OCI-LY7 (cell line): ENCODE measurements at regions not wholly inside any gene's neighbourhood (a gene's known extent, or its start where the extent isn't known, plus 50 kb on each side); places are given as distances from the start of the nearest gene placed in this dataset.

Experiments used
- BruUV-seq: library from RNA; stranded (reverse); fragments of 400-500 nt; replicated peaks from 2 replicates; lab custom pipeline; 2021; lab: Mats Ljungman, UMichigan
- CTCF ChIA-PET: fragments of 300-600 bp; sonication (Branson Sonifier 250); formaldehyde crosslinking; loops from one replicate; lab custom pipeline; 2022; ENCODE audit warnings: antibody characterized with exemption; ENCODE audit not compliant: unreplicated experiment; lab: Charles Lee
- POLR2A ChIA-PET: fragments of 300-600 bp; sonication (Branson Sonifier 250); formaldehyde crosslinking; loops from one replicate; lab custom pipeline; 2022; ENCODE audit warnings: antibody characterized with exemption; lab: Charles Lee
- DNase-seq: peaks from one replicate; pipeline ENCODE4 v3.0.0-alpha.2; 2015; ENCODE audit warnings: low spot score
- H2AFZ ChIP-seq: fragments of 200-600 bp; sonication (generic), shearing (Covaris generic); 2 replicates; pipeline ENCODE4 v1.6.1; 2014; ENCODE audit warnings: mild to moderate bottlenecking, antibody characterized with exemption, low read length, moderate library complexity
- H3K27ac ChIP-seq: fragments of 200-600 bp; sonication (generic); 2 replicates; pipeline ENCODE4 v1.5.1; 2014; ENCODE audit warnings: mixed run types, low read depth, mild to moderate bottlenecking, moderate library complexity, low read length, inconsistent platforms; ENCODE audit not compliant: poor library complexity, severe bottlenecking
- H3K36me3 ChIP-seq: fragments of 200-600 bp; sonication (generic); 2 replicates; pipeline ENCODE4 v1.6.1; 2014; ENCODE audit warnings: mild to moderate bottlenecking, antibody characterized with exemption, low read length, moderate library complexity, mixed read lengths; ENCODE audit not compliant: insufficient read depth
- H3K4me1 ChIP-seq: fragments of 200-600 bp; sonication (generic); 2 replicates; pipeline ENCODE4 v1.5.1; 2014; ENCODE audit warnings: mild to moderate bottlenecking, low read length; ENCODE audit not compliant: insufficient read depth, poor library complexity, severe bottlenecking
- H3K4me2 ChIP-seq: fragments of 200-600 bp; sonication (generic); 2 replicates; pipeline ENCODE4 v1.6.1; 2014; ENCODE audit warnings: mild to moderate bottlenecking, low read length
- H3K4me3 ChIP-seq: fragments of 200-600 bp; sonication (generic); 2 replicates; pipeline ENCODE4 v1.5.1; 2014; ENCODE audit warnings: mild to moderate bottlenecking, low read depth, low read length; ENCODE audit not compliant: poor library complexity, severe bottlenecking
- H3K79me2 ChIP-seq: fragments of 200-600 bp; sonication (generic); 2 replicates; pipeline ENCODE4 v1.6.1; 2016; ENCODE audit warnings: low read depth, mild to moderate bottlenecking, low read length, moderate library complexity, mixed read lengths; ENCODE audit not compliant: insufficient read depth
- H3K9me2 ChIP-seq: fragments of 200-600 bp; sonication (generic); 2 replicates; pipeline ENCODE4 v1.6.1; 2016; ENCODE audit warnings: mild to moderate bottlenecking, low read length, mixed read lengths; ENCODE audit not compliant: insufficient read depth
- H3K9me3 ChIP-seq: fragments of 200-600 bp; sonication (generic); 2 replicates; pipeline ENCODE4 v1.6.1; 2014; ENCODE audit warnings: mild to moderate bottlenecking, mixed run types, low read length, mixed read lengths
- H4K20me1 ChIP-seq: fragments of 200-600 bp; sonication (generic); 2 replicates; pipeline ENCODE4 v1.6.1; 2014; ENCODE audit warnings: mild to moderate bottlenecking, antibody characterized with exemption, low read length, moderate library complexity, mixed read lengths; ENCODE audit not compliant: insufficient read depth
- EZH2phosphoT487 ChIP-seq: fragments of 200-600 bp; sonication (generic); IDR thresholded peaks from 2 replicates; pipeline ENCODE4 v1.6.1; 2018; ENCODE audit warnings: low read depth, borderline replicate concordance, mild to moderate bottlenecking, mixed run types, antibody characterized with exemption, low read length, moderate library complexity, mixed read lengths
- intact Hi-C: fragments of 100-400 bp; cut with micrococcal nuclease; formaldehyde crosslinking; loops from one replicate; pipeline ENCODE4 v1.10.0; 2022; ENCODE audit not compliant: unreplicated experiment
- TF ChIP-seq, protein P1 (sequence below): fragments of 200-600 bp; sonication (generic); conservative IDR thresholded peaks from 2 replicates; pipeline ENCODE4 v1.5.1; 2014; ENCODE audit warnings: mild to moderate bottlenecking, antibody characterized with exemption, low read length, moderate library complexity, mixed read lengths

DNA sequence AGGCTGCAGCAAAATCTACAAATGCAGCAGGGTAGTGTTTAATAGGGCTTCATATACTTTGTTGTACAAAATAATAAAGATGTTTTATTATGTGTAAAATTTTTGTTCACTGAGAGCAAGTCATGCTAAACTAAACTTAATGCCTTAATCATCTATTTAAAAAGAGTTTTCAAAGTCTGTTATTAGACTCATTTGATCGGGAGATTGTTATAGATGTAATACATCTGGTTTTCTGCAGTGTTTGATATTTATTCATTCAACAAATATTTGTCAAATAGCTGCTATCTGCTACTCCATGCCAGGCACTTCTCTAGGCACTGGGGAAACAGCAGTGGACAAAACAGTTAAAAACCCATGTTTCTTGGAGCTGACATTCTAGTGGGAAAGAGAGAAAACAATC is 233.6 kb downstream of the FMR1NB start:
- ChIA-PET CTCF (no interaction called here), POLR2A (no interaction called here)
- Histone ChIP-seq H2AFZ (no peak overlapping the region), H3K4me3 (no peak overlapping the region), H3K9me2 (no peaks in the 10 kb centered on the region), H3K27ac (no peak overlapping the region), H4K20me1 (no peaks in the 10 kb centered on the region), H3K79me2 (no peaks in the 10 kb centered on the region), H3K4me2 (no peak overlapping the region), H3K9me3 (no peaks in the 10 kb centered on the region), H3K36me3 (no peaks in the 10 kb centered on the region), H3K4me1 (no peaks in the 10 kb centered on the region)
- intact Hi-C loops, result no loop called here
- no peak for DNase-seq
- TF ChIP-seq EZH2phosphoT487, result no peak
- TF ChIP-seq, protein P1, sequence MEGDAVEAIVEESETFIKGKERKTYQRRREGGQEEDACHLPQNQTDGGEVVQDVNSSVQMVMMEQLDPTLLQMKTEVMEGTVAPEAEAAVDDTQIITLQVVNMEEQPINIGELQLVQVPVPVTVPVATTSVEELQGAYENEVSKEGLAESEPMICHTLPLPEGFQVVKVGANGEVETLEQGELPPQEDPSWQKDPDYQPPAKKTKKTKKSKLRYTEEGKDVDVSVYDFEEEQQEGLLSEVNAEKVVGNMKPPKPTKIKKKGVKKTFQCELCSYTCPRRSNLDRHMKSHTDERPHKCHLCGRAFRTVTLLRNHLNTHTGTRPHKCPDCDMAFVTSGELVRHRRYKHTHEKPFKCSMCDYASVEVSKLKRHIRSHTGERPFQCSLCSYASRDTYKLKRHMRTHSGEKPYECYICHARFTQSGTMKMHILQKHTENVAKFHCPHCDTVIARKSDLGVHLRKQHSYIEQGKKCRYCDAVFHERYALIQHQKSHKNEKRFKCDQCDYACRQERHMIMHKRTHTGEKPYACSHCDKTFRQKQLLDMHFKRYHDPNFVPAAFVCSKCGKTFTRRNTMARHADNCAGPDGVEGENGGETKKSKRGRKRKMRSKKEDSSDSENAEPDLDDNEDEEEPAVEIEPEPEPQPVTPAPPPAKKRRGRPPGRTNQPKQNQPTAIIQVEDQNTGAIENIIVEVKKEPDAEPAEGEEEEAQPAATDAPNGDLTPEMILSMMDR, result no peak
- BruUV-seq, result no TSS peak

GRCh38 chrX:148215726-148216125 is 234.6 kb downstream of the FMR1NB start:
- no peak overlapping the region for H3K4me3 ChIP-seq
- H3K36me3 ChIP-seq, result no peaks in the 10 kb centered on the region
- H3K79me2 ChIP-seq, result no peaks in the 10 kb centered on the region
- no TSS peak for BruUV-seq
- H3K27ac ChIP-seq, result no peak overlapping the region
- ChIA-PET CTCF (no interaction called here), POLR2A (interaction anchor here (0.8 kb wide), 1 partner anchor 12 kb away, joined by 3 read pairs; no protein-coding TSS in a partner anchor)
- no peak overlapping the region for H3K4me2 ChIP-seq
- TF ChIP-seq EZH2phosphoT487, result no peak
- TF ChIP-seq, protein P1, result no peak
- H2AFZ ChIP-seq, result no peak overlapping the region
- intact Hi-C loops, result no loop called here
- H3K9me2 ChIP-seq, result no peaks in the 10 kb centered on the region
- no peaks in the 10 kb centered on the region for H3K4me1 ChIP-seq
- DNase-seq, result no peak
- no peaks in the 10 kb centered on the region for H4K20me1 ChIP-seq
- no peaks in the 10 kb centered on the region for H3K9me3 ChIP-seq

- Histone ChIP-seq H3K27ac (no peak overlapping the region), H3K79me2 (no peaks in the 10 kb centered on the region), H3K9me3 (no peaks in the 10 kb centered on the region), H2AFZ (no peak overlapping the region), H3K36me3 (no peaks in the 10 kb centered on the region), H4K20me1 (no peaks in the 10 kb centered on the region), H3K9me2 (no peaks in the 10 kb centered on the region), H3K4me2 (no peak overlapping the region), H3K4me1 (no peaks in the 10 kb centered on the region), H3K4me3 (no peak overlapping the region)
- intact Hi-C loops, result no loop called here
- ChIA-PET POLR2A (no interaction called here), CTCF (no interaction called here)
- no peak for DNase-seq
- BruUV-seq, result no TSS peak
- no peak for TF ChIP-seq EZH2phosphoT487
- TF ChIP-seq, protein P1, result no peak
Observed at GRCh38 chrX:148223361-148223760, 242.2 kb downstream of the FMR1NB start.
